GM23338 (cell line): ENCODE measurements at regions not wholly inside any gene's neighbourhood (a gene's known extent, or its start where the extent isn't known, plus 50 kb on each side); places are given as distances from the start of the nearest gene placed in this dataset.

Experiments used
- CTCF ChIP-seq, 2 experiments: fragments of 200-600 bp in 1 of 2; sonication (generic) in 1 of 2; conservative IDR thresholded peaks; 2 replicates each; pipeline versions ENCODE4 v1.5.1 to v1.6.1; 2016 to 2017; ENCODE audit warnings: antibody characterized with exemption in 2 of 2, low read depth in 2 of 2, mild to moderate bottlenecking in 2 of 2, moderate library complexity in 1 of 2
- EZH2 ChIP-seq: fragments of 200-600 bp; sonication (generic); IDR thresholded peaks from one replicate; pipeline ENCODE4 v1.8.0; 2017; ENCODE audit warnings: antibody characterized with exemption, mild to moderate bottlenecking, low read depth; ENCODE audit not compliant: unreplicated experiment
- POLR2AphosphoS5 ChIP-seq: IDR thresholded peaks from 2 replicates; pipeline ENCODE4 v1.6.1; 2016; ENCODE audit warnings: antibody characterized with exemption, low read depth

- no peak for TF ChIP-seq CTCF (conservative IDR thresholded peaks at IDR 0.05; ENCODE audit: low read depth in 2 of 2)
- TF ChIP-seq POLR2AphosphoS5: no peak
- TF ChIP-seq EZH2: no peak
Observed at GRCh38 chr4:112036886-112037285, 108.4 kb upstream of the FAM241A start.
